Activated CD4-positive, alpha-beta T cell treated with anti-CD3 and anti-CD28 coated beads for 24 hours (primary cell): ENCODE measurements at regions not wholly inside any gene's neighbourhood (a gene's known extent, or its start where the extent isn't known, plus 50 kb on each side); places are given as distances from the start of the nearest gene placed in this dataset.

Experiments used
- DNase-seq, 2 donors: peaks; one replicate each; pipeline ENCODE4 v3.0.0-alpha.2; 2020; ENCODE audit warnings: low read depth in 2 of 2

DNA sequence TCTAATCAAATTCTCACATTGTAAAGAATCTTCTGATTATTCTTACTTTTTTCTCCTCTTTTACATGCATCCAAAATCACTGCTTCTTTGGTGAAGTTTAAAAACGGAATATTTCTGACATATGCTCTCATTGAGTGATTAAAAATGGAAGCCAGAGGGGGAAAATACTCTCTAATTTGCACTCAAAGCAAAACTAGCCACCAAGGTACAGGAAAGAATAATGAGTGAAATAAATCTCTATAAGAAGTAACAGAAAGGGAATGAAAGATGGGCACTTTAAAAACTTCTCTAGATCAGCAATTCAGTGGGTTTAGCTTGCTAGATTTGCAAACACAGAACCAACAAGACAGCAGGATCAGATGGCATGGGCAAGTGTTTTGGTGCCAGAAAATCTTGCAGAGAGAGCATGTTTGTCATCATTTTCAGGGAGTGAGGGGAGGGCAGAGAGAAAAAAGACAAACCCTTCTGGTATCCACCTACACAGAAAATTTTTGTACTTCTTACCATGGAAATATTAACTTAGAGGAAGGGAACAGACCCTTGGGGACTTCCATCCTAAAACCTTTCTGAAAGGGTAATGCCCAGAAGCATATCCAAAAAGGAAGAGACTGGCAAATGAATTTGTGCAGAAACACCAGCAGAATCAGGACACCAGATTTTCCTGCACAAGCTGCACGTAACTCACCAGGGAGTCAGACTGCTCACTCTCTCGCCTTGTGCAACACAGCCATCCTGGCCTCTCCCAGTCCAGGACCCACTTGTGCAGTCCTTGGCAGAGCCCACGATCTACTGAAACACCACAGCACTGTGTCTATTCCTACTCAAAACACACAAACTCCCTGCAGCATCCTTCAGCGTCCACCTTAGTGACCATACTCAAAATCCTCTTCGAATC, 270.2 kb upstream of the PRDM1 start:
- no peak for DNase-seq

DNA sequence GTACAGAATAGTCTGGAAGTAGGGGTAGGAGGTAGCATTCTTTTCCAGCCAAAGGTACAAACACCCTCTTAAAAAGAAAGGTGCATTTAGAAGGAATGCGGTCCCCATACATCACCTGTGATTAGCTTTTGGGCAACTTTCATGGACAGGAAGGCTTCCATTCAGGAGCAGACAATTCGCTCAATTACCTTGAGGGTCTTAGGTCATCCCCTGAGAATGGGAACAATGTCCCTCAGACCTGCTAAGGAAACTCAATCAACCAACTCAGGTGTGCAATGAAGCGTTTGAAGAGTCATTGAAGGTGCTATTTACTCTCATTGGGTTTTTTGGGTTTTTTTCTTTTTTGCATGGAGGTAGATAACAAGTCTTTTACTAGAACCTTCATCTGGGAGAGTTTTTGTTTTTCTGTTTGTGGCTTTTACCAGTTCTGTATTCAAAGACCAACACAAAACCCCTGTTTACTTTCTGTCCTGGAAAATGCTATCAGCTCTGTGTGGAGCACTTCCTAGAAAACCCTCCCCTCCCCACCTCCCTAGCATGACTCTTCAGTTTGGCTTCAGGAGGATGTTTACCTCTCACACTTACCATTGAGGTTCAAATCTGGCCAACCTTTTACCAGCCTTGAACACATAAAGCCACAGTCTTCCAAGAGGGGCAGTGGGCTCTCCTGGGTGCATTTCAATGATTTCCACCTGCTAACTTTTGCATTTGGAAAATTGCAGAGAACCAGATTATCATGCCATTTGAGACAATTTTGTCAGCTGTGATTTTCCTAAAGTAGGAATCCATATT, 271.2 kb upstream of the PRDM1 start:
- no peak for DNase-seq

DNA sequence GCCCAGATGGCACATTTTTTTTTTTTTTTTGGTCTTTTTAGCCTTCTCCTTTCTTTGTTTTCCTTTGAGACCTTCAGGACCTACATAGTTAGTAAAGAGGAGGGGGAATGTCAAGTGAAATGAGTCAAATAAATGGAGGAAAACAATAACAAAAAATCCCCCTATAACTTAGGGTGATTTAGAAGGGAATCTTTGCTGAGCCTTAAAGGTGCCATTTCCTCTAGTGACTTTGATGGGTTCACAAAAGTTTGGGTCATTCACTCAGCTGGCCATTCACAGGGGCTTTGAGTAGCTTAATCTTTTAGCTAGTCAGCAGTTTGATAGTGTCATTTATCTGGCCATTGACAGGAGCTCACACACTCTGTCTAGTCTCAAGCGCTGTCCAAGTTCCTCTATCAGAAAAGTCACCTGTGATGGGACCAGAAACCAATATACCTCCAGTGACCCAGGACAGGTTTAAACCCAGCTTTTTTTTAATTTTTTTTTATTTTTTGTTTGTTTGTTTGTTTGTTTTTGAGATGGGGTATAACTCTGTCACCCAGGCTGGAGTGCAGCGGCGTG, 275.1 kb upstream of the PRDM1 start:
- DNase-seq = no peak

DNA sequence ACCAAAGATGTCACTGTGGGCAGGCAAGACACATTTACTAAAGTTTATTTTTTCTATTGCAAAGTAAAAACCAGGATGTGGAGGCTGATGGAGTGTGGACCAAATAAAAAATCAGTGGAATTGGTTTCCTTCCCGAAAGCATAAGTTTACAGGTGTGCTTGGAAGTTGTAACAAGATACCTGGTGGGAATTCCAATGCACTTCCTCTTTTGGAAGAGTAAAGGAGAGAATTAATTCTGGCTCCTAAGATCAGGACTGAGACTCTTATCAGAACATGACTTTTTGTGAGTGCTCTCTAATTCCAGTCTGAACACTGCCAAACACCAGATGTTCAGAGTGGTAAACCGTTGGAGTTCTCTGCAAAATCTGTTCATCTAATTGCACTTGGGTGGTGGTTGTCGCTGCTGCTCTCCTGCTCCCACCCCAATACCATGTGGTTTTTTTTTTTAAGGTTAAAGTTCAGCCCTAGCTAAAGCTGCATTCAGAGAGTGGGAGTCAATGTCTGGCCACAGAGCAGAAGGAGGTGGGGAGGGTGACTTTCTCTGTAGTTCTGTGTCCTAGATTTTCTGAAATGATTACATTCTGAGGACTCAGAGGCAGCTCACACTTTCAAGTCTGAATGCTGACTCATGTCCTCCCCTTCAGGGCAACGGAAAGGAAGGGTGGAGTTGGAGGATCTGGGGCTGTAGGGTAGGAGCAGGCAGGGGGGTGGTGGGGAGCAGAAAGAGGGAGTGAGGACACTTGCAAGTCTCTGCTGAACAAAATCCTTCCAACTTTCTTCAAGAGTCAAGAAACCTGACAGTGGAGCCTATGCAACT, 275.8 kb upstream of the PRDM1 start:
- DNase-seq = peak; percentile 19 to 27

DNA sequence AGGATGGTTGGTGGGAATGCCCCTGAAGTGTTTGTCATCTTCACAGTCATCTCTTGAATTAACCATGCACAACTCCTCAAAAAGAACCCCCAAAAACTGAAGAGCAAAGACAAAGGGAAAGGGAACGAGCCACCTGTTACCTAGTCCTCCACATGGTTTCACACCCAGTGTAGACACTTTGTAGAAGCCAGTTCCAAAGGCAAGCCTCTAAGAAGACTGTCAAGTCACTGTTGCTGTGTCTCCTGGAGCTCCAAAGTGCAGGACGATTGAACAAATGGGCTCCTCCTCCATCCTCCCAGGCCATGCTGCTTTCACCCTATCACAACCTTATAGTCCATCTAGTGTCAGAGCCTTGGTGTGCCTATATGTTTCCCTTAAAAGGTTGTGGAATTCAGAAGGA, 277.6 kb upstream of the PRDM1 start:
- no peak for DNase-seq

DNA sequence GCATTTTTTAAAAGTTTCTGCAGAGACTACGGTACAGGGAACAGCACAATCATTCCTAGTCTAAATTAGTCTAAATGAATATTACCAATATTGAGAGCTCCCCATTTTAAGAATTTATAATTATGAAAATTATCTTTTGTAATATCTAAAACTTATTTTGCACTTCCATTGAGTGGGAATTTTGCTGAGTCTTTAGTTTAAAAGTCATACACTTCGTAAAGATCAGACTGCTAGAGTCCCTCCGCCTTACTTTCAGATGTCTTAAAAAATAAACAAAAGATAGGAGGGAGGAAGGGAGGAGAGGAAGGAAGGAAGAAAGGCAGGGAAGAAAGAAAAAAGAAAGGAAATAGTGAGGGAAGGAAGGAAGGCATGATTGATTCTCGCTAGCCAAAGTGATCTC, 278.2 kb upstream of the PRDM1 start:
- no peak for DNase-seq

DNA sequence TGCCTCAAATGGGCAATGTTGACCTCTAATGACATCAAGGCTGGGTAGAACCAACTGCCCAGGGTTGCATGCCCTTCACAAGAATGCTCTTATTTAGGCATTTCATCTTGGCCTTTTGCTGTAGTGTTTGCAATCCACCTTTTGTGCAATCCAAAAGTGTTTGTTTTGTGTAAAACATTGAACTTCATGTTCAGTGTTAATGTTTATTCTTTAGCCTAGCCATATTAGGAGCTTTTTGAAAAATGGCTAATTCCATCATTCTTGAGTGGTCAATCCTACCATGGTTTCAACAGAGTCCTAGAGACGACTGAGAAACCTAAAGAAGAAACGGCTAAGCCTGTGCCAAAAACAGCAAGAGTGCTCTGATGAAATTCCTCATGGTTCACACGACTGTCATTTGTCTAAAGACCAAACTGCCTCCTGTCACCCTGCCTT, 279.6 kb upstream of the PRDM1 start:
- DNase-seq = no peak

DNA sequence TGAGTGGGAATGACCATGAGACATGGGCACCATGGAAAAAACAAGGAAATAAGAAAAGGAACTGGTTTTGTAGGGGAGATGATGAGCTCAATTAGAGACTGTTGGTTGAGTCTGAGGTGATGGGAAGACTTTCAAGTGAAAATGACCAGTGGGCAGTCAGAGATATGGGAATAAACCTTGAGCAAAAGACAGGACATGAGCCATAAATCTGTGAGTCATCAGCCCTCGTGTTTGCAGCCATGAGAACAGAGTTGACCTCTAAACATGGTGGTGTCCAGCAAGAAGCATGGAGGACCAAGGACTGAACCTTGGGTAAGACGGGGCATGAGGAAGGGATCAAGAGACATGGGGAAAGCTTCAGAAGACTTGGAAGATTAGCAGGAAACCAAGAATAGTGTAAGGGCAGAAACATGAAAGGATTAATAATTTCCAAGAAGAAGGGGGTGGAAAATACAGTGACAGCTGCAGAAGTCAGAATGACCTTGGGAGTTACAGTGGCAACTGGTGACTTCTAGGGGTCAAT, 280.6 kb upstream of the PRDM1 start:
- no peak for DNase-seq

DNA sequence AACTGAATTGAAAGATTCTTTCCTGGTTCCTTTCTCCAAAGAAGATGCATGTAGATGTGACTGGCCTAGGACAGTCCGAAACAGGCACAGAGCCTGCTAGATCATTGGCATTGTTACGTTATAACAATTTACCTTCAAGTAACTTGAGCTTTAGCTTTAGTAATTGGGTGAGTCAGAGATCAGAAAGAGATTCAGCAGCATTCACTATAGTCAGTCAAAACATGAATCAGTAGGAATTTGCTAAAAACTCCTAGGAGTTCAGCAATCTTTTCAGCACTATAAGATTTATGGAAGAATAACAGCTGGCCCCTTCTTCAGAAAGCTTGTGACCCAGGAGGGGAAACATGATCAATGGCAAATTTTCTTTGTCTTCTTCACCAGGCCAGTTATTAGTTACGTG, 281.7 kb upstream of the PRDM1 start:
- DNase-seq = no peak

DNA sequence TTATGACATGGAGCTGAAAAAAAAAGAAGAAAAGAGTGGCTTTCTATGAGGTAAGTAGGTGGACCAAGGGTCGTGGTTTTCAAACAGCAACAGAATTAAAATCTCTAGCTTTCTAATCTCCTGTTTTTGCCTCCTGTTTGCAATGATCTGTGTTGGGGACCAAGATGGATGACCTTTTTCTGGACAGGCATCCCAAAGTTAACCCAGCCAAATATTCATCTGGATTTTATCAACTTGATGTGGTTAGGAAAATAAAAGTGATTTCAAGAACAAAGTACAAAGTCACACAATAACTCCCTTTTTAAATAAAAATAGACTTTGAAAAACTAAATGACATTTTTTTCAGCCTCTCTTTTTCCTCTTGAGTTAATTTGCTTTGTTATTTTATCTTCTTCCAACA, 282.1 kb upstream of the PRDM1 start:
- no peak for DNase-seq

DNA sequence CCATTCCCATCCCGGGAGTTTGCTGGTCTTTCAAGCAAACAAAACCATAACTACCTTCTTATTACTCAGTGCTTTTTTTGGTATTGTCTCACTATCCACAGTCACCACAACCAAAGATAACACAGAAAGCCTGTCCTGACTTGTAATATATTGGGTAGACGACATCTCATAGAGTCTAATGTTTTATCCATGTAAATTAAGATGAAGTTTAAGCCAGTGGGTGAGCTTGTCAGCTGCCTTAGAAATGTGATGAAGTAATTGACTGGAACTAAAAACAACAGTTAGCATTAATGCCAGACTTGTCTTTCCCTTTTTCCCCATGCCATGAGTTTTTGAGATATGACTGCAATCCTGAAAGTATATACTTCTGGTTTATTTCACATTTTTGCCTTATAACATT, 282.7 kb upstream of the PRDM1 start:
- no peak for DNase-seq

DNA sequence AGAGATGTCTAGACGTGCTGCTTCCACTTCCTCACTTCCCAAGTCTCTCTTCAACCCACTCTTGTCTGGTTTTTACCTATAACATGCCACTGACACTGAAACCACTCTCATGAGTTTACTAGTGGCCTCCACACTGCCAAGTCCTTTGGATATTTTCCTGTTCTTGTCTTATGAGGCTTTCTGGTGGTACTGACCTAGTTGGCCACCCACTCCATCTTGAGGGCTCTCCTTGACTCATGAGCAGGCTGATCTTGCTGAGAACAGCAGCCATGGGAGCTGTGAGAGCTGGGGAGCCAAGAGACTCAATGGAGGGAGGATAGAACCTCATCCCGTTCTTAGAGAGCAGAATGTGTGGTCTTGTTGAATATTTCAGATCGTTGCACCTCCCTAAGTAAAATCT, 283.4 kb upstream of the PRDM1 start:
- no peak for DNase-seq

DNA sequence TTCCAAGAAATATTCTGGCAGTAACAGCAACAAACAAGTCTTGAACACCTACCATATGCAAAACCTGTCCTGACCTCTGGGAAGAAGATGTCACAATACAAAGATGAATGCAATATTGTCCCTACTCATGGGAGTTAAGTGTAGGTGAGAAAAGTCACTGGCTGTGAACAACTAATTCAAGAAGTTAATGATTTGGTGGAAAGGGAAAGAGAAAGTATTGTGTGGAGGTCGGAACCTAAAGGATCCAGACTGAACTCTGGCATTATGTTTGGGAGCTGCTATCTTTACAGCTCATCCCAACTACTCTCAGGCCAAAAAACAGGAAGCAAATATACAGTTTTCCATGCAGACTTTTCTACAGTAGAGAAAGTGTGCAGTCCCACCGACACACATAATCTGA, 285.3 kb upstream of the PRDM1 start:
- DNase-seq = no peak

DNA sequence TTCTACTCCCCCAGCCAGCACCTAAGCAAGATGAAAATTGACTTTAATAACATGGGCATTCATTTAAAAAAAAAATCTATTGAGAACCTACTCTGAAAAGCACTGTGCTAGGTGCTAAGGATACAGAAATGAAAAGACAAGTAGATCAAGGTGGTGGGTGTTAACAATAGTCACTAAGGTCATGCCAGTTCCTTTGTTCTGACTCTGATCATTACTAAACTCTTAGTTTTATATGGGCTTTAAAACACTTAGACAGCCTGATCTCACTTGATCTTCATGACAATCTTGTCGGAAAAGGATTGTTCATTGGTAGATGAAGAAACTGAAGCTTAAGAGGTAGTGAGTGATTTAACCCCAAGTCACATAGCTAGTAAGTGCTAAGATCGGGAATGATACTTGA, 285.7 kb upstream of the PRDM1 start:
- DNase-seq = no peak

DNA sequence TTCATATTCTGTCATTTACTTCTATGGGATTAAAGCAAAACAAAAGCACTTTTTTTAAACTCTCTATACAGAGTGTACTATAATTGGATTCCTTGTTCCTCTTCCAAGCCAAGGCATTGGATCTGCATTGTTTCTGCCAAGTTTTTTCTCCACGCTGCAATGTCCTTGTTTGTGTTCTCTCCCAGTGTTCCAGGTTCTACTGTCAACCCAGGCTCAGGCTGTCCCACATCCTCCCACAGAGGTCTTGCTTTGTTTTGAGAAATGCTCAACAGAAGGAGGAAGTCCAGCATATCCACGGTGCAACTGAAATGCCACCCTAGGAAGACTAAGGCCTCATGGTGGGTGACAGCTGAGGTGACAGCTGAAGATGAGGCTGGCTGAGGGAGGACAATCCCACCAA, 287.1 kb upstream of the PRDM1 start:
- DNase-seq = no peak

DNA sequence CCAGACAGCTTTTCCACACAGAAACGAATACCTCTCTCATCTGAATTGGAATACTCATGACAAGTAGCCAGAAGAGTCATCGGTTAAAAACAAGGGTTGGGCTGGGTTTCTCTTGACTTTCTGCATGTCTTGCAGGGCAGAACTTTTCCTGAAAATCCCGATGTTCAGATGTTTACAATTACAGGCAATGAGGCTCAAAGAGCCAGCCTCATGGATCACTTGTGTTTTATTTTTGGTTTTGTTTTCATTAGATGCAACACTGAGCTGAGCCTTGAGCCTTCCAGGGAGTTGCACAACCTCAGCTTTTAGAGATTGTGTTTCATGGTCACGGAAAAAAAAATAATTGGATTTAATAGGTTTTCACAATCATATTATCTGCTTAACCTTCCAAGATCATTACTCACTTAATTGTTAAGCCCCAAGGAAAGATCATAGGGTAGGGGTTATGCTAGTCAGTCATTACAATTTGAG, 288.1 kb upstream of the PRDM1 start:
- DNase-seq = no peak

DNA sequence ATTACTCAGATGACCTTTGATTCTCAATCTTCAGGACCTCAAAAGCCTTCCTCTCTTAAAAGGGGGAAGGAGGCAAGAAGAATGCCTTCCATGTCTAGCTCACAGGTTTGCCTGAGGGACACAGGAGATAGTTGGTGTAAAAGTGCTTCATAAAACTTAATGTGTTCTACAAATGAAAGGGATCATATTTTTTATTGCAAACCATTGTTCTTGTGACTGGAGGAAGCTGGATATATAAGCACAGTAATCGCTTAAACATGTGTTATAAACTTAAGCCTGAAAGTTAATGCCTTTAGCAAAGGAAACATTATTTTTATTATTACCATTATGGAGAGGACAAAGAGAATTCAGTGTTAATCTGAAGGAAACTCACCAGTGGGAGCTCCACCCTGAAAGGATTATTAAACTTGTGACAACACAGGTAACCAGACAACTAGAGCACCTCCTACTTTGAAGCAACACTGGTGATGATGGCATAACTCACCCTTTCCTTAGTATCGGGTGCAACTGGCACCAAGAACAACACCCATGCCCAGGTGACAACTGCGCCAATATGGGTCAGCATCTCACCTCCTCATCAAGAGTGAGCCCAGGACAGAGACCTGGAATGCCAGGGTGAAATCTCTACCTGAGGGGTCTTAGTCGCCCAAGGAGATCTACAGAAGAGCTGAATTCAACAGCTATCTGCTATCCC, 288.7 kb upstream of the PRDM1 start:
- no peak for DNase-seq

DNA sequence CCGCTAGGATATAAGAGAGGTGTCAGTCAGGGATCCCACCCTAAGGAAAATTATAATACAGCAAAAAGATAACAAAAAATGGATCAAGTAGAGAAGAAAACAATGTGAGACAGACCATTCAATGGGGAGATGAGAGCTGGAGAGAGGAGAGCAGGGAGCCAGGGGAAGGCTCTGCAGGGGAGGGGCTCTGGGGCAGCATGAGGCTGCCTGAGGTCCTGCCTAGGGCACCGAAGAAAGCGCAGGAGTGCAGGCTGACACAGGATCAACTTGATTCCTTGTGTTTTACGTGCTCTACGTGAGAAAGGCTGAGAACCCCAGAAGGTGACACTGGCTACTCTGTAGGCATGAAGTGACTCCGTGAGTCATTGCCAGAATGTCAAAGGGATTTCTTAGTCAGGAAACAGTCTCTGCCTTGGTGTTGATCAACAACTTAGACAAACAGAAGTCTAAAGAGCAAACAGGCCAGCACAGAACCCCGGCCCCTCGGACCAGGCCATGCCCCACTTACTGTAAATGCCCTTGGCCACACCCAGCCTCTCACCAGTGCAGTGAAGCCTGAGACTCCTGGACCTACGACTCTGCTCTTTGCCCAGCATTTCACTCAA, 290.1 kb upstream of the PRDM1 start:
- DNase-seq = no peak

DNA sequence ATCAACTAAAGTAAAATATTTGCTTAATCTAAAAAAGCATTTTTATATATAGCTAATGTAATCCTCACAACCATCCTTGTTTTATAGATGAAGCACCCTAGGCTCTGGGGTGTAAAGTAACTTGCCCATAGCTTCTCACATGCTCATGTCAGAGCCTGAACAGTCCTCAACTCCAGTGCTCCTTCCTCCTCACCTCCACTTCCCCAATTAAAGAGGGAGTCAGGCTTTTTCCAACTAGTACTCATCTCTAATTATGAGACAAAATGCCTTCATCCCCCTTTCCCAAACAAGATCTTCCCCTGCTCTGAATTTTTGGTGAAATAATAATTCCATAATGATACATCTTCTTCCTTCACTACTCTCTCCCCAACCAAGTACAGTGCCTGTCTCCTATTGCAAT, 290.8 kb upstream of the PRDM1 start:
- DNase-seq = no peak

DNA sequence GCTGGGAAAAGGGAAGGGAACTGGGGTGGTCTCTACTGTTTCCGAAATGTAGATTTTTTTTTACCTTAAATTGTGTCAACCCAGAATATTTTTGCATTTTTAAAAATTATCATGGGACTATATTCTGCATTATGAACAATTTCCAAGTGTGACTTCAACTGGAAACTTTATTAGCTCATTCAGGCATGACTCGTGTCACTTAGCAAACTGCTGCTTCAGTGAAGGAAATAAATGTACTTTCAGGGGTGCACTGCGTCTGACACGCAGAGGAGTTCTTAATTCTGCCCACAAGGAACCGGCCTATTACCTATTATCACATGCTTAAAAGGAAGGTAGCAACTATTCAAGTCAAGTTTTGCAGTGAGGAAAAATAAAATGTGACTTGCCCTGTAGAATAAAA, 291.3 kb upstream of the PRDM1 start:
- DNase-seq = no peak

DNA sequence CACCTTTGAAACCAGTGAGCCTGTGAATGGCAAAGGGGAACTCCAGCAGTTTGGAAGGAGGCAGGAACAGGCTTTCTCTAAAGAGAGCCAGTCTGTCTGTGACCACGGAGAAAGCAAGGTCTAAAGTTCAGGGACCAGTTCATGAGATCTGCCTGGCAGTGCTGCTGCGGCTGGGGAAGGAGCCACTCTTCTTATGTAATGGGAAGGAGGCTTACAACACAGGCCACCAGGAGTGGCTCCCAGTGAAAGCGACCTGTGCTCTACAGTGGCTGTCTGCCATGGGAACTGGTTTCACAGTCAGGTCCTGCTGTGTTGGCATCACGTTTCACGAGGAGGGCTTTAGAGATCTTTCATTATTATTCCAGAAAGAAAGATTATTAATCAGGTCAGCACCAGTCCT, 291.9 kb upstream of the PRDM1 start:
- DNase-seq = no peak
